Thymus (tissue), 11 donors: ENCODE measurements at regions not wholly inside any gene's neighbourhood (a gene's known extent, or its start where the extent isn't known, plus 50 kb on each side); places are given as distances from the start of the nearest gene placed in this dataset.

Source experiments
- DNase-seq, 9 donors: peaks; one replicate each; pipeline ENCODE4 v3.0.0-alpha.2; 2013; ENCODE audit warnings: low spot score in 9 of 9, low read depth in 6 of 9, missing footprints in 1 of 9
- H3K27ac ChIP-seq, 2 donors: one replicate each; pipeline ENCODE4 v1.5.1; 2013; ENCODE audit warnings: control low read depth in 1 of 2, low read depth in 1 of 2, low read length in 1 of 2, mild to moderate bottlenecking in 1 of 2, moderate library complexity in 1 of 2
- H3K27me3 ChIP-seq, 2 donors: one replicate each; pipeline ENCODE4 v1.5.1; 2013; ENCODE audit warnings: low read length in 1 of 2; ENCODE audit not compliant: control insufficient read depth in 2 of 2, insufficient read depth in 1 of 2
- H3K36me3 ChIP-seq, 2 donors: one replicate each; pipeline ENCODE4 v1.5.1; 2013; ENCODE audit warnings: low read length in 1 of 2, mild to moderate bottlenecking in 1 of 2, moderate library complexity in 1 of 2; ENCODE audit not compliant: control insufficient read depth in 2 of 2, insufficient read depth in 2 of 2
- H3K4me1 ChIP-seq, 2 donors: one replicate each; pipeline ENCODE4 v1.5.1; 2013; ENCODE audit warnings: low read length in 2 of 2; ENCODE audit not compliant: control insufficient read depth in 2 of 2, insufficient read depth in 2 of 2
- H3K4me3 ChIP-seq, 2 donors: one replicate each; pipeline ENCODE4 v1.5.1; 2013; ENCODE audit warnings: low read length in 2 of 2, control low read depth in 1 of 2, mild to moderate bottlenecking in 1 of 2
- H3K9me3 ChIP-seq, 2 donors: one replicate each; pipeline ENCODE4 v1.5.1; 2013; ENCODE audit warnings: low read length in 1 of 2, mild to moderate bottlenecking in 1 of 2; ENCODE audit not compliant: control insufficient read depth in 2 of 2, insufficient read depth in 1 of 2
- WGBS: extraction: QIAGEN DNeasy Blood & Tissue Kit; methylation state at CpG from one replicate; pipeline ENCODE4 v1.1.7; 2013; 5-methylcytosine and 5-hydroxymethylcytosine counted together
- donor health status: healthy.

- no peak for DNase-seq
- Histone ChIP-seq H3K9me3 (no peaks in the 10 kb centered on the region), H3K36me3 (no peaks in the 10 kb centered on the region), H3K4me1 (no peaks in the 10 kb centered on the region), H3K27ac (no peak overlapping the region), H3K27me3 (no peaks in the 10 kb centered on the region), H3K4me3 (no peak overlapping the region)
- 81% methylated on average over 3 of the region's 3 CpGs for WGBS
These were observed 1696.0 kb upstream of the CDH9 start for GRCh38 chr5:28734396-28734795.

GRCh38 chr5:28729067-28729466 is 1690.7 kb upstream of the CDH9 start:
- WGBS, result 94% methylated on average over 1 of the region's 1 CpG
- no peak for DNase-seq

DNA sequence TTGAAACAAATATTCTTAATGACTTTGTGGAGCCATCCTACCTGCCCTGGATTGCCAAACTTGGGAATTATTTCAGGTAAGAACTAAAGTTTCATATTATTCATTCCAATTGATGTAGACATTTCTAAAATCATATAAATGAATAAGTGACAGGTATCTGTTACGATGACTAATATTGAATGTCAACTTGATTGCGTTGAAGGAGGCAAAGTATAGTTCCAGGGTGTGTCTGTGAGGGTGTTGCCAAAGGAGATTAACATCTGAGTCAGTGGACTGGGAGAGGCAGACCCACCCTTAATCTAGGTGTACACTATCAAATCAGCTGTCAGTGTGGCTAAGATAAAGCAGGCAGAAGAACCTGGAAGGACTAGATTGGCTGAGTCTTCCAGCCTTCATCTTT is 1688.4 kb upstream of the CDH9 start:
- Histone ChIP-seq H3K27me3 (no peaks in the 10 kb centered on the region), H3K9me3 (no peaks in the 10 kb centered on the region), H3K4me3 (no peak overlapping the region), H3K4me1 (no peaks in the 10 kb centered on the region), H3K27ac (no peak overlapping the region), H3K36me3 (no peaks in the 10 kb centered on the region)
- DNase-seq, result no peak
- WGBS, result 93% methylated on average over 2 of the region's 2 CpGs

More at GRCh38 chr5:28729067-28729466, 1690.7 kb upstream of the CDH9 start:
- Histone ChIP-seq H3K27me3 (no peaks in the 10 kb centered on the region), H3K4me3 (no peak overlapping the region), H3K9me3 (no peaks in the 10 kb centered on the region), H3K27ac (no peak overlapping the region), H3K4me1 (no peaks in the 10 kb centered on the region), H3K36me3 (no peaks in the 10 kb centered on the region)

GRCh38 chr5:28725001-28725400 is 1686.6 kb upstream of the CDH9 start:
- no peak overlapping the region for H3K4me3 ChIP-seq
- no peaks in the 10 kb centered on the region for H3K27me3 ChIP-seq
- H3K9me3 ChIP-seq, result no peaks in the 10 kb centered on the region
- DNase-seq, result no peak
- no peaks in the 10 kb centered on the region for H3K36me3 ChIP-seq
- H3K4me1 ChIP-seq, result no peaks in the 10 kb centered on the region
- H3K27ac ChIP-seq, result no peak overlapping the region
- 93% methylated on average over 3 of the region's 3 CpGs for WGBS

- Histone ChIP-seq H3K9me3 (no peaks in the 10 kb centered on the region), H3K27ac (no peak overlapping the region), H3K36me3 (no peaks in the 10 kb centered on the region), H3K27me3 (no peaks in the 10 kb centered on the region), H3K4me1 (no peaks in the 10 kb centered on the region), H3K4me3 (no peak overlapping the region)
- WGBS, result 81% methylated on average over 4 of the region's 4 CpGs
- DNase-seq, result no peak
These were observed 1676.7 kb upstream of the CDH9 start for GRCh38 chr5:28714907-28715698.

DNA sequence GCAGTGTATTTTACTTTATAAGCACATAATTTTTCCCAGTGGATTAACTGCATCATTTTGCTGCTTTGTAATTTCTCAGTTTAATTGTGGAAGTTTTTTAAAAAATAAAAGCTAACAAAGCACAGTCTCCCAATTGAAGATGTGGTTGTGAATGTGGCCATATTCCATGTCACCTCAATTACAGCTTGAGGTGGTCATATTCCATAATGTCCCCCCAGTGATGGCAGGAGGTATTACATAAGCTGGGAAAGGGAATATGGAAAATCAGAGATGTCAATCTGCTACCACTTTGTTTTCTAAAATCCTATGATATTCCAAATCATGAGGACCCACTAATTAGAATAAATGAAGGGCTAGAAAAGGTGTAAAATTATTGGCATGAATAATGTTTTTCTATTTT is 1672.0 kb upstream of the CDH9 start:
- Histone ChIP-seq H3K4me3 (no peak overlapping the region), H3K27me3 (no peaks in the 10 kb centered on the region), H3K36me3 (no peaks in the 10 kb centered on the region), H3K4me1 (no peaks in the 10 kb centered on the region), H3K27ac (no peak overlapping the region), H3K9me3 (no peaks in the 10 kb centered on the region)
- no peak for DNase-seq

DNA sequence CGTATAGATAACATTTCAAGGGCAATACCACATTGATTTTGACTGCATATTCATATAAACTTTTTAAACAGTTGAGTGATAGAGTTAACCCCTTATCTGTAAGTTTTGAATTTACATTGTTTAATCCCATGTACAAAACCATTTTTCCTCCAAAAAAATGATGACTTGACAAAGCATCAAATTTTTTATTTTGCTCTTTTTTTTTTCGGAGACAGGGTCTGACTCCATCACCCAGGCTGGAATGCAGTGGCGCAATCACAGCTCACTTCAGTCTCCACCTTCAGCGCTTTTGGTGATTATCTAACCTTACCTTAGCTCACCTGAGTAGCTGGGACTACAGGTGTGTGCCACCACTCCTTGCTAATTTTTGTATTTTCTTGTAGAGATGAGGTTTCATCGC is 1670.1 kb upstream of the CDH9 start:
- no peaks in the 10 kb centered on the region for H3K4me1 ChIP-seq
- 94% methylated on average over 5 of the region's 5 CpGs for WGBS
- no peak overlapping the region for H3K4me3 ChIP-seq
- no peaks in the 10 kb centered on the region for H3K36me3 ChIP-seq
- H3K27ac ChIP-seq, result no peak overlapping the region
- H3K27me3 ChIP-seq, result no peaks in the 10 kb centered on the region
- no peaks in the 10 kb centered on the region for H3K9me3 ChIP-seq
- no peak for DNase-seq

DNA sequence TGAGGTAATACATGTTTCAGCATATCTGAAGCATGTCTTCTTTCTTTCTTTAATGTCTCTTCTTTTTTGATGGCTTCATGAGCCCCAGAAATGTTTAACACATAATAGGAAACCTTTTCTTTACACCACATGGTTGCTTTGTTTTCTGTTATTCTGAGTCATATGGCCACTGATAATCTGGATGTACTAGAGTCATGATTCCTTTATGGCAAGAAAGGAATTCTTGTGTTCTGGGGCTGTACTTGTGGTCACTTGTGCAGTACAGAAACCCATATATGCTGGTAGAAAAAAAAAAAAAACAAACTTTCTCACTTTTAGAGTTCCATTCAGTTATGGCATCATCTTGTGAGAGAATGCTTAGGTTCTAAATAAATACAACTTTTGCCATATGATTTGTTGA is 1669.3 kb upstream of the CDH9 start:
- no peaks in the 10 kb centered on the region for H3K4me1 ChIP-seq

GRCh38 chr5:28703651-28704260 is 1665.4 kb upstream of the CDH9 start:
- DNase-seq, result no peak
- 92% methylated on average over 1 of the region's 1 CpG for WGBS
- H3K9me3 ChIP-seq, result no peaks in the 10 kb centered on the region
- H3K4me1 ChIP-seq, result no peaks in the 10 kb centered on the region
- H3K36me3 ChIP-seq, result no peaks in the 10 kb centered on the region
- no peaks in the 10 kb centered on the region for H3K27me3 ChIP-seq
- no peak overlapping the region for H3K4me3 ChIP-seq
- no peak overlapping the region for H3K27ac ChIP-seq

More for the DNA sequence above, 1669.3 kb upstream of the CDH9 start:
- H3K4me3 ChIP-seq, result no peak overlapping the region
- no peaks in the 10 kb centered on the region for H3K36me3 ChIP-seq
- no peaks in the 10 kb centered on the region for H3K27me3 ChIP-seq
- no peaks in the 10 kb centered on the region for H3K9me3 ChIP-seq
- DNase-seq, result no peak
- no peak overlapping the region for H3K27ac ChIP-seq
